ENCODE measurements at regions not wholly inside any gene's neighbourhood (a gene's known extent, or its start where the extent isn't known, plus 50 kb on each side); places are given as distances from the start of the nearest gene placed in this dataset.

DNA sequence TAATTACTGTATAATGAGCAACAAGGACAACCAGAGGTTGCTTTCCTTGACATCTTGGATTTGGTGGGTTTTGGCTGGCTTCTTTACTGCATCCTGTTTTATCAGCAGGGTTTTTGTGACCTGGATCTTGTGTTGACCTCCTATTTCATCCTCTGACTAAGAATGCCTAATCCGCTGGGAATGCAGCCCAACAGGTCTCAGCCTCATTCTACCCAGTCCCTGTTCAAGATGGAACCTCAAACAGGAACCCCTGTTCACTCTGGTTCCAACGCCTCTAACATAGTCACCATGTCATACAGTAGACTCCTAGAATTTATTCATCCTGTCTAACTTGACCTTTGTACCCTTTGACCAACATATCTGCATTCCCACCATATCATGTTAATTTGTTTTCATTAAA, 183.8 kb upstream of the SOX9 start:
- H3K79me2 ChIP-seq (ENCODE audit: control insufficient read depth, insufficient read depth, low read length, poor library complexity), result no peaks in the 10 kb centered on the region
- no peak overlapping the region for H4K8ac ChIP-seq (ENCODE audit: low read depth, low read length)
- H3K4ac ChIP-seq (ENCODE audit: low read depth, low read length), result no peak overlapping the region
- H3K27me3 ChIP-seq (ENCODE audit: insufficient read depth, low read length), result no peaks in the 10 kb centered on the region
- H4K12ac ChIP-seq (ENCODE audit: low read depth, low read length), result no peak overlapping the region
- H3K14ac ChIP-seq (ENCODE audit: low read length), result no peak overlapping the region
- H3K79me1 ChIP-seq (ENCODE audit: low read length), result peaks cover 2% of the 10 kb centered on the region
- no peak overlapping the region for H3K4me2 ChIP-seq (ENCODE audit: low read length)
- no peak overlapping the region for H3K18ac ChIP-seq (ENCODE audit: low read length)
- H2BK5ac ChIP-seq (ENCODE audit: low read depth, low read length, poor library complexity), result no peak overlapping the region
- no peaks in the 10 kb centered on the region for H3K9me3 ChIP-seq (ENCODE audit: insufficient read depth, low read depth, low read length)
- no peak overlapping the region for H3K9ac ChIP-seq (ENCODE audit: low read length)
- H3K4me1 ChIP-seq (ENCODE audit: control insufficient read depth in 1 of 2, insufficient read depth in 2 of 2, low read length in 2 of 2), result peaks cover 0 to 7% of the 10 kb centered on the region in 2 experiments
- H3K4me3 ChIP-seq (ENCODE audit: low read depth, low read length), result no peak overlapping the region
- no peaks in the 10 kb centered on the region for H3K36me3 ChIP-seq (ENCODE audit: control insufficient read depth in 1 of 2, insufficient read depth in 2 of 2, low read length in 2 of 2)
- H3K23ac ChIP-seq (ENCODE audit: low read length), result no peak overlapping the region
- H3K27ac ChIP-seq (ENCODE audit: low read depth, low read length), result no peak overlapping the region
- WGBS (ENCODE audit: extremely low coverage, insufficient coverage, insufficient read length), result no CpG with 5 or more reads among the region's 2 CpGs
- H4K91ac ChIP-seq (ENCODE audit: low read depth, low read length), result no peak overlapping the region
- H2AK5ac ChIP-seq (ENCODE audit: low read length), result no peak overlapping the region
- H2BK12ac ChIP-seq (ENCODE audit: low read length), result no peak overlapping the region
- H2BK120ac ChIP-seq (ENCODE audit: insufficient read depth, low read length, poor library complexity), result peak overlapping the region; percentile 40
- peak in 1 of 2 donors; percentile 2 for DNase-seq
- no peak overlapping the region for H2AFZ ChIP-seq (ENCODE audit: insufficient read depth, low read length, poor library complexity)

DNA sequence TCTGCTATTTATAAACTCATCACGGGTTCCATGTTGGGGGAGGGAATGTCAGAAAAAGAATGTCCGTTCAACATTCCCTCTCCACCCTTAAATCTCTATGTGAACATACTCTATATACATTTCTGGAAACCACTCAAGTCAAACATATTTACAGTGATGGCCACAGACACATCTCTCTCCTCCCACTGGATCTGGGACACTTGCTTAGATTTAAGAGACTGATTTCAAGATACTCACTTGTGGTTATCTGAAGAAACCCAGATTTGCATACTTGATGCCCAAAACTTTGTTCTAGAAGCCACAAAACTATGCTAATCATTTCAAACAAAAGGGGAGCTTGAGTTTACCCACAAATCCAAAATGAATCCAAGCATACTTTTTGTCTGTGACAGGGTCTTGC, 182.9 kb upstream of the SOX9 start:
- no peak for DNase-seq
- H3K9ac ChIP-seq (ENCODE audit: low read length), result no peak overlapping the region
- H3K36me3 ChIP-seq (ENCODE audit: control insufficient read depth in 1 of 2, insufficient read depth in 2 of 2, low read length in 2 of 2), result no peaks in the 10 kb centered on the region
- H4K12ac ChIP-seq (ENCODE audit: low read depth, low read length), result no peak overlapping the region
- no peak overlapping the region for H2AK5ac ChIP-seq (ENCODE audit: low read length)
- H3K18ac ChIP-seq (ENCODE audit: low read length), result no peak overlapping the region
- no CpG with 5 or more reads among the region's 2 CpGs for WGBS (ENCODE audit: extremely low coverage, insufficient coverage, insufficient read length)
- no peak overlapping the region for H3K4me2 ChIP-seq (ENCODE audit: low read length)
- no peak overlapping the region for H4K91ac ChIP-seq (ENCODE audit: low read depth, low read length)
- H2AFZ ChIP-seq (ENCODE audit: insufficient read depth, low read length, poor library complexity), result no peak overlapping the region
- no peak overlapping the region for H2BK5ac ChIP-seq (ENCODE audit: low read depth, low read length, poor library complexity)
- H3K79me1 ChIP-seq (ENCODE audit: low read length), result peaks cover 2% of the 10 kb centered on the region
- no peak overlapping the region for H4K8ac ChIP-seq (ENCODE audit: low read depth, low read length)
- no peak overlapping the region for H2BK120ac ChIP-seq (ENCODE audit: insufficient read depth, low read length, poor library complexity)
- H3K9me3 ChIP-seq (ENCODE audit: insufficient read depth, low read depth, low read length), result no peaks in the 10 kb centered on the region
- H3K4me1 ChIP-seq (ENCODE audit: control insufficient read depth in 1 of 2, insufficient read depth in 2 of 2, low read length in 2 of 2), result peaks cover 0 to 7% of the 10 kb centered on the region in 2 experiments
- H3K4ac ChIP-seq (ENCODE audit: low read depth, low read length), result no peak overlapping the region
- H3K27me3 ChIP-seq (ENCODE audit: insufficient read depth, low read length), result no peaks in the 10 kb centered on the region
- no peak overlapping the region for H3K23ac ChIP-seq (ENCODE audit: low read length)
- no peak overlapping the region for H3K14ac ChIP-seq (ENCODE audit: low read length)
- no peaks in the 10 kb centered on the region for H3K79me2 ChIP-seq (ENCODE audit: control insufficient read depth, insufficient read depth, low read length, poor library complexity)
- no peak overlapping the region for H3K27ac ChIP-seq (ENCODE audit: low read depth, low read length)
- no peak overlapping the region for H2BK12ac ChIP-seq (ENCODE audit: low read length)
- H3K4me3 ChIP-seq (ENCODE audit: low read depth, low read length), result no peak overlapping the region

GRCh38 chr17:71938340-71939010, 182.3 kb upstream of the SOX9 start:
- no peak overlapping the region for H2AK5ac ChIP-seq (ENCODE audit: low read length)
- H3K27me3 ChIP-seq (ENCODE audit: insufficient read depth, low read length), result no peaks in the 10 kb centered on the region
- no peaks in the 10 kb centered on the region for H3K79me2 ChIP-seq (ENCODE audit: control insufficient read depth, insufficient read depth, low read length, poor library complexity)
- no peak overlapping the region for H3K18ac ChIP-seq (ENCODE audit: low read length)
- H3K27ac ChIP-seq (ENCODE audit: low read depth, low read length), result no peak overlapping the region
- no CpG with 5 or more reads among the region's 9 CpGs for WGBS (ENCODE audit: extremely low coverage, insufficient coverage, insufficient read length)
- no peak overlapping the region for H3K14ac ChIP-seq (ENCODE audit: low read length)
- H3K9ac ChIP-seq (ENCODE audit: low read length), result no peak overlapping the region
- no peaks in the 10 kb centered on the region for H3K36me3 ChIP-seq (ENCODE audit: control insufficient read depth in 1 of 2, insufficient read depth in 2 of 2, low read length in 2 of 2)
- no peak overlapping the region for H3K4me3 ChIP-seq (ENCODE audit: low read depth, low read length)
- no peak overlapping the region for H2BK120ac ChIP-seq (ENCODE audit: insufficient read depth, low read length, poor library complexity)
- no peak overlapping the region for H3K4me2 ChIP-seq (ENCODE audit: low read length)
- H2AFZ ChIP-seq (ENCODE audit: insufficient read depth, low read length, poor library complexity), result no peak overlapping the region
- H4K12ac ChIP-seq (ENCODE audit: low read depth, low read length), result no peak overlapping the region
- no peak overlapping the region for H2BK5ac ChIP-seq (ENCODE audit: low read depth, low read length, poor library complexity)
- H3K9me3 ChIP-seq (ENCODE audit: insufficient read depth, low read depth, low read length), result no peaks in the 10 kb centered on the region
- no peak overlapping the region for H3K4ac ChIP-seq (ENCODE audit: low read depth, low read length)
- H3K79me1 ChIP-seq (ENCODE audit: low read length), result peaks cover 2% of the 10 kb centered on the region
- H4K8ac ChIP-seq (ENCODE audit: low read depth, low read length), result no peak overlapping the region
- no peak overlapping the region for H3K23ac ChIP-seq (ENCODE audit: low read length)
- no peak overlapping the region for H4K91ac ChIP-seq (ENCODE audit: low read depth, low read length)
- H3K4me1 ChIP-seq (ENCODE audit: control insufficient read depth in 1 of 2, insufficient read depth in 2 of 2, low read length in 2 of 2), result peaks cover 0 to 7% of the 10 kb centered on the region in 2 experiments
- peak overlapping the region; percentile 86 for H2BK12ac ChIP-seq (ENCODE audit: low read length)
- no peak for DNase-seq

DNA sequence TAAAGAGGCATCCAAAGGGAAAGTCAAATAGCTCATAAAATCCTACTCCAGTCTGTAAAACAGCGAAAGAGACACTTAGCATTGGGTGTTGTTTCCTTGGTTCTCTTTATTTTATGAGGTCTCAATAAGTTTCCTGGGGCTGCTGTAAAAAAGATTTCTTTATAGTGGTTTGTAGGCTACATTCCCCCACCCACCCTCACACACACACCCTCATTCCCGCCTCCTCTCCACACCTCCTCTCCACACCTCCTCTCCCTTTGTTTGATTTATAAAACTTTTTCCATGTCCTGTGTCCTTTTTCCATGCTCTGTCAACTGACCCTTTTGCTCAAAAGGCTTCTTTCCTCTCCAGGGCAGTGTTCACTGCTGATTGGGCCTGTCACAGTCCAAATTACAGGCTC, 178.9 kb upstream of the SOX9 start:
- Histone ChIP-seq H3K9me3 (ENCODE audit: insufficient read depth, low read depth, low read length) (peaks cover 3% of the 10 kb centered on the region), H2BK120ac (ENCODE audit: insufficient read depth, low read length, poor library complexity) (no peak overlapping the region), H3K14ac (ENCODE audit: low read length) (no peak overlapping the region), H3K23ac (ENCODE audit: low read length) (no peak overlapping the region), H3K4me2 (ENCODE audit: low read length) (no peak overlapping the region), H3K4me1 (ENCODE audit: control insufficient read depth in 1 of 2, insufficient read depth in 2 of 2, low read length in 2 of 2) (peaks cover 0 to 2% of the 10 kb centered on the region in 2 experiments), H3K27ac (ENCODE audit: low read depth, low read length) (no peak overlapping the region), H2BK12ac (ENCODE audit: low read length) (no peak overlapping the region), H3K36me3 (ENCODE audit: control insufficient read depth in 1 of 2, insufficient read depth in 2 of 2, low read length in 2 of 2) (no peaks in the 10 kb centered on the region), H3K79me2 (ENCODE audit: control insufficient read depth, insufficient read depth, low read length, poor library complexity) (no peaks in the 10 kb centered on the region), H2BK5ac (ENCODE audit: low read depth, low read length, poor library complexity) (no peak overlapping the region), H2AFZ (ENCODE audit: insufficient read depth, low read length, poor library complexity) (no peak overlapping the region), H3K27me3 (ENCODE audit: insufficient read depth, low read length) (no peaks in the 10 kb centered on the region), H4K12ac (ENCODE audit: low read depth, low read length) (no peak overlapping the region), H2AK5ac (ENCODE audit: low read length) (no peak overlapping the region), H3K18ac (ENCODE audit: low read length) (no peak overlapping the region), H3K4ac (ENCODE audit: low read depth, low read length) (no peak overlapping the region), H3K4me3 (ENCODE audit: low read depth, low read length) (no peak overlapping the region), H4K8ac (ENCODE audit: low read depth, low read length) (no peak overlapping the region), H3K79me1 (ENCODE audit: low read length) (peaks cover 2% of the 10 kb centered on the region), H4K91ac (ENCODE audit: low read depth, low read length) (no peak overlapping the region), H3K9ac (ENCODE audit: low read length) (no peak overlapping the region)
- no peak for DNase-seq
- WGBS (ENCODE audit: extremely low coverage, insufficient coverage, insufficient read length), result no CpG with 5 or more reads among the region's 2 CpGs
